ENCODE measurements at regions not wholly inside any gene's neighbourhood (a gene's known extent, or its start where the extent isn't known, plus 50 kb on each side); places are given as distances from the start of the nearest gene placed in this dataset.
"Not testable (repeated sequence)": the region's sequence is repeated elsewhere in the genome, so short reads cannot be mapped to it uniquely, and the experiment has no call there.

DNA sequence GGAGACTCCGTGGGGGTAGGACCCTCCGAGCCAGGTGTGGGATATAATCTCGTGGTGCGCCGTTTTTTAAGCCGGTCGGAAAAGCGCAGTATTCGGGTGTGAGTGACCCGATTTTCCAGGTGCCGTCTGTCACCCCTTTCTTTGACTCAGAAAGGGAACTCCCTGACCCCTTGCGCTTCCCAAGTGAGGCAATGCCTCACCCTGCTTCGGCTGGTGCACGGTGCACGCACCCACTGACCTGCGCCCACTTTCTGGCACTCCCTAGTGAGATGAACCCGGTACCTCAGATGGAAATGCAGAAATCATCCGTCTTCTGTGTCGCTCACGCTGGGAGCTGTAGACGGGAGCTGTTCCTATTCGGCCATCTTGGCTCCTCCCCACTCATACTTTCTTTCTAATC is 336.5 kb upstream of the RIOK2 start:
- BruUV-seq (replicated peaks); H2BK5ac ChIP-seq (ENCODE audit: low read depth, low read length, poor library complexity, severe bottlenecking); H3K9ac ChIP-seq (ENCODE audit: low read depth, low read length); H3K27me3 ChIP-seq (ENCODE audit: control insufficient read depth, insufficient read depth, low read length); DNase-seq; H3K27ac ChIP-seq (ENCODE audit: insufficient read depth, low read length); H3K23ac ChIP-seq (ENCODE audit: low read depth, low read length); H3K9me1 ChIP-seq (ENCODE audit: insufficient read depth, low read length); H3K14ac ChIP-seq (replicated peaks; ENCODE audit: low read depth, low read length); H3K56ac ChIP-seq (ENCODE audit: extremely low read depth, insufficient read depth, low read length); H2AK9ac ChIP-seq (replicated peaks; ENCODE audit: low read depth, low read length, poor library complexity); H3K4ac ChIP-seq (ENCODE audit: low read depth, low read length); H4K20me1 ChIP-seq (ENCODE audit: insufficient read depth, low read length); H3K36me3 ChIP-seq (ENCODE audit: control insufficient read depth, insufficient read depth, low read length); H3K9me3 ChIP-seq (ENCODE audit: control insufficient read depth, insufficient read depth, low read length); CTCF ChIA-PET; in situ Hi-C loops (cut with MboI; ENCODE audit: low sequenced_read_pairs); intact Hi-C loops (cut with micrococcal nuclease); H2AK5ac ChIP-seq (ENCODE audit: low read depth, low read length); H3K79me1 ChIP-seq (ENCODE audit: low read depth in 1 of 2, low read length in 2 of 2); H2BK20ac ChIP-seq (ENCODE audit: low read depth, low read length); H4K91ac ChIP-seq (ENCODE audit: insufficient read depth, low read depth, low read length); ATAC-seq (ENCODE audit: low read depth); H2BK120ac ChIP-seq (ENCODE audit: low read depth, low read length); H3K4me1 ChIP-seq (ENCODE audit: control insufficient read depth, insufficient read depth, low read length); H3K4me2 ChIP-seq (ENCODE audit: low read depth, low read length); H4K8ac ChIP-seq (ENCODE audit: low read depth in 2 of 2, low read length in 2 of 2); H4K5ac ChIP-seq (ENCODE audit: low read depth, low read length); H2AFZ ChIP-seq (replicated peaks; ENCODE audit: low read length, poor library complexity); H2BK15ac ChIP-seq (ENCODE audit: low read depth, low read length); dilution Hi-C loops (cut with HindIII; ENCODE audit: low sequenced_read_pairs, unreplicated experiment); H3K18ac ChIP-seq (ENCODE audit: low read depth, low read length); POLR2A ChIA-PET (ENCODE audit: unreplicated experiment); H3K4me3 ChIP-seq (ENCODE audit: insufficient read depth, low read depth, low read length): not testable (repeated sequence)
- WGBS, 2 experiments (ENCODE audit: extremely low coverage in 2 of 2, insufficient read length in 1 of 2): 83% methylated on average over 11 of the region's 22 CpGs; no CpG with 5 or more reads in 1 of the 2 experiments

DNA sequence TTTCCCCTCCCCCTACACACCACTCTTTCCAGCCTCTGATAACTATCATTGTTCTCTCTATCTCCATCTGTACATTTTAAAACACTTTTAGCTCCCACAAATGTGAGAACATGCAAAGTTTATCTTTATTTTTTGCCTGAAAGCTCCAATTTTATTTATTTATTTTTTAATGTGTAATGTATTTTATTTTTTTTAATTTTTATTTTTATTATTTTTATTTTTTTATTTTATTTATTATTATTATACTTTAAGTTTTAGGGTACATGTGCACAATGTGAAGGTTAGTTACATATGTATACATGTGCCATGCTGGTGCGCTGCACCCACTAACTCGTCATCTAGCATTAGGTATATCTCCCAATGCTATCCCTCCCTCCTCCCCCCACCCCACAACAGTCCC is 340.3 kb upstream of the RIOK2 start:
- H2AFZ ChIP-seq (replicated peaks; ENCODE audit: low read length, poor library complexity); H3K4me3 ChIP-seq (ENCODE audit: insufficient read depth, low read depth, low read length); H3K9me3 ChIP-seq (ENCODE audit: control insufficient read depth, insufficient read depth, low read length); H4K20me1 ChIP-seq (ENCODE audit: insufficient read depth, low read length); H2AK5ac ChIP-seq (ENCODE audit: low read depth, low read length); H3K4me2 ChIP-seq (ENCODE audit: low read depth, low read length); H3K18ac ChIP-seq (ENCODE audit: low read depth, low read length); in situ Hi-C loops (cut with MboI; ENCODE audit: low sequenced_read_pairs); H2BK15ac ChIP-seq (ENCODE audit: low read depth, low read length); H3K56ac ChIP-seq (ENCODE audit: extremely low read depth, insufficient read depth, low read length); dilution Hi-C loops (cut with HindIII; ENCODE audit: low sequenced_read_pairs, unreplicated experiment); H3K36me3 ChIP-seq (ENCODE audit: control insufficient read depth, insufficient read depth, low read length); H3K23ac ChIP-seq (ENCODE audit: low read depth, low read length); H4K91ac ChIP-seq (ENCODE audit: insufficient read depth, low read depth, low read length); H4K8ac ChIP-seq (ENCODE audit: low read depth in 2 of 2, low read length in 2 of 2); H3K79me1 ChIP-seq (ENCODE audit: low read depth in 1 of 2, low read length in 2 of 2); H4K5ac ChIP-seq (ENCODE audit: low read depth, low read length); H3K4ac ChIP-seq (ENCODE audit: low read depth, low read length); H3K27ac ChIP-seq (ENCODE audit: insufficient read depth, low read length); H3K4me1 ChIP-seq (ENCODE audit: control insufficient read depth, insufficient read depth, low read length); intact Hi-C loops (cut with micrococcal nuclease); H3K14ac ChIP-seq (replicated peaks; ENCODE audit: low read depth, low read length); BruUV-seq (replicated peaks); H3K9ac ChIP-seq (ENCODE audit: low read depth, low read length); H3K9me1 ChIP-seq (ENCODE audit: insufficient read depth, low read length); H2BK5ac ChIP-seq (ENCODE audit: low read depth, low read length, poor library complexity, severe bottlenecking); DNase-seq; POLR2A ChIA-PET (ENCODE audit: unreplicated experiment); H3K27me3 ChIP-seq (ENCODE audit: control insufficient read depth, insufficient read depth, low read length); H2BK20ac ChIP-seq (ENCODE audit: low read depth, low read length); H2BK120ac ChIP-seq (ENCODE audit: low read depth, low read length); H2AK9ac ChIP-seq (replicated peaks; ENCODE audit: low read depth, low read length, poor library complexity); ATAC-seq (ENCODE audit: low read depth): not testable (repeated sequence)
- no CpG with 5 or more reads among the region's 2 CpGs for WGBS, 2 experiments (ENCODE audit: extremely low coverage in 2 of 2, insufficient read length in 1 of 2)
- CTCF ChIA-PET: interaction anchor here (0.7 kb wide), 1 partner anchor 11 kb away, joined by 3 read pairs; no protein-coding TSS in a partner anchor
